Amniotic stem cell (primary cell): ENCODE measurements at regions not wholly inside any gene's neighbourhood (a gene's known extent, or its start where the extent isn't known, plus 50 kb on each side); places are given as distances from the start of the nearest gene placed in this dataset.
A peak's percentile ranks its signal among the peaks of the same experiment; 100 is the strongest.

ENCODE experiments used
- DNase-seq: peaks from one replicate; lab custom pipeline; 2025; lab: John Stamatoyannopoulos, UW

- peak; percentile 54 for DNase-seq
Observed at GRCh38 chr2:234335661-234336228, 161.1 kb downstream of the ARL4C start.

- no peak for DNase-seq
Observed at GRCh38 chr2:234334756-234335155, 162.1 kb downstream of the ARL4C start.

GRCh38 chr2:234334151-234334550, 162.7 kb downstream of the ARL4C start:
- DNase-seq, result no peak

- no peak for DNase-seq
Observed at GRCh38 chr2:234333168-234334130, 163.4 kb downstream of the ARL4C start.

GRCh38 chr2:234331966-234332365, 164.9 kb downstream of the ARL4C start:
- DNase-seq, result no peak

GRCh38 chr2:234331566-234331965, 165.3 kb downstream of the ARL4C start:
- no peak for DNase-seq

GRCh38 chr2:234330902-234331301, 166.0 kb downstream of the ARL4C start:
- DNase-seq, result no peak

GRCh38 chr2:234329202-234329960, 167.5 kb downstream of the ARL4C start:
- DNase-seq, result no peak

GRCh38 chr2:234328444-234328990, 168.4 kb downstream of the ARL4C start:
- no peak for DNase-seq

- DNase-seq, result no peak
Observed at GRCh38 chr2:234326694-234327093, 170.2 kb downstream of the ARL4C start.

- DNase-seq, result no peak
Observed at GRCh38 chr2:234324116-234324515, 172.8 kb downstream of the ARL4C start.

GRCh38 chr2:234322766-234323465, 174.0 kb downstream of the ARL4C start:
- no peak for DNase-seq

GRCh38 chr2:234320066-234320465, 176.8 kb downstream of the ARL4C start:
- no peak for DNase-seq

- no peak for DNase-seq
Observed at GRCh38 chr2:234318361-234318760, 178.5 kb downstream of the ARL4C start.

- no peak for DNase-seq
Observed at GRCh38 chr2:234313558-234313957, 183.3 kb downstream of the ARL4C start.

- DNase-seq, result no peak
Observed at GRCh38 chr2:234310166-234310565, 186.7 kb downstream of the ARL4C start.

GRCh38 chr2:234309431-234309830, 187.4 kb downstream of the ARL4C start:
- DNase-seq, result no peak

GRCh38 chr2:234308813-234309195, 188.1 kb downstream of the ARL4C start:
- no peak for DNase-seq

GRCh38 chr2:234308073-234308812, 188.6 kb downstream of the ARL4C start:
- no peak for DNase-seq

- no peak for DNase-seq
Observed at GRCh38 chr2:234307322-234307961, 189.4 kb downstream of the ARL4C start.
